ENCODE measurements at regions not wholly inside any gene's neighbourhood (a gene's known extent, or its start where the extent isn't known, plus 50 kb on each side); places are given as distances from the start of the nearest gene placed in this dataset.

DNA sequence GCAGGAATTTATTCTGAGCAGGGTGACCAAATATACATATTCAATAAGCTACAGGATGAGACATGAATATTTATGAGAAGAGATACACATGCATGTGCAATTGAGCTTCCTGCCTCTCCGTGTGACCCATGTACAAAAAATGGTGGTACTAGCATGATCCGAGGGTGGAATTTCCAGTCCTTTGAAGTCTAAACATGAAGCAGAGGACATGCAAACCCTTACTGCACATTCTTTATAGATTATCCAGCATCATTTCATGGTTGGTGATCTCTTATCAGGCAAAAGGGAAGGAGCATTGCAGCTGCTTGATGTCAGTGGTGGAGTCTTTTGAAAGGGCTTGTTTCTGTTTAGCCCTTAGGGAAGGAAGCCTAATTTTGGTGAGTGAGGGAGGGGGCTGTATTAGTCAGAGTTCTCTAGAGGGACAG, 448.6 kb downstream of the SETD4 start:
- TF ChIP-seq, protein P1, sequence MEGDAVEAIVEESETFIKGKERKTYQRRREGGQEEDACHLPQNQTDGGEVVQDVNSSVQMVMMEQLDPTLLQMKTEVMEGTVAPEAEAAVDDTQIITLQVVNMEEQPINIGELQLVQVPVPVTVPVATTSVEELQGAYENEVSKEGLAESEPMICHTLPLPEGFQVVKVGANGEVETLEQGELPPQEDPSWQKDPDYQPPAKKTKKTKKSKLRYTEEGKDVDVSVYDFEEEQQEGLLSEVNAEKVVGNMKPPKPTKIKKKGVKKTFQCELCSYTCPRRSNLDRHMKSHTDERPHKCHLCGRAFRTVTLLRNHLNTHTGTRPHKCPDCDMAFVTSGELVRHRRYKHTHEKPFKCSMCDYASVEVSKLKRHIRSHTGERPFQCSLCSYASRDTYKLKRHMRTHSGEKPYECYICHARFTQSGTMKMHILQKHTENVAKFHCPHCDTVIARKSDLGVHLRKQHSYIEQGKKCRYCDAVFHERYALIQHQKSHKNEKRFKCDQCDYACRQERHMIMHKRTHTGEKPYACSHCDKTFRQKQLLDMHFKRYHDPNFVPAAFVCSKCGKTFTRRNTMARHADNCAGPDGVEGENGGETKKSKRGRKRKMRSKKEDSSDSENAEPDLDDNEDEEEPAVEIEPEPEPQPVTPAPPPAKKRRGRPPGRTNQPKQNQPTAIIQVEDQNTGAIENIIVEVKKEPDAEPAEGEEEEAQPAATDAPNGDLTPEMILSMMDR (conservative IDR thresholded peaks at IDR 0.05; ENCODE audit: low read length), result no peak
- TF ChIP-seq EZH2phosphoT487 (IDR thresholded peaks at IDR 0.05; ENCODE audit: borderline replicate concordance), result no peak
